HG02870 (cell line): ENCODE measurements at regions not wholly inside any gene's neighbourhood (a gene's known extent, or its start where the extent isn't known, plus 50 kb on each side); places are given as distances from the start of the nearest gene placed in this dataset.

Experiments used
- ATAC-seq: cut with Tn5 transposase; IDR thresholded peaks from one replicate; pipeline ENCODE4 v1.9.1; 2021; ENCODE audit warnings: mild to moderate bottlenecking, moderate library complexity; ENCODE audit not compliant: unreplicated experiment

DNA sequence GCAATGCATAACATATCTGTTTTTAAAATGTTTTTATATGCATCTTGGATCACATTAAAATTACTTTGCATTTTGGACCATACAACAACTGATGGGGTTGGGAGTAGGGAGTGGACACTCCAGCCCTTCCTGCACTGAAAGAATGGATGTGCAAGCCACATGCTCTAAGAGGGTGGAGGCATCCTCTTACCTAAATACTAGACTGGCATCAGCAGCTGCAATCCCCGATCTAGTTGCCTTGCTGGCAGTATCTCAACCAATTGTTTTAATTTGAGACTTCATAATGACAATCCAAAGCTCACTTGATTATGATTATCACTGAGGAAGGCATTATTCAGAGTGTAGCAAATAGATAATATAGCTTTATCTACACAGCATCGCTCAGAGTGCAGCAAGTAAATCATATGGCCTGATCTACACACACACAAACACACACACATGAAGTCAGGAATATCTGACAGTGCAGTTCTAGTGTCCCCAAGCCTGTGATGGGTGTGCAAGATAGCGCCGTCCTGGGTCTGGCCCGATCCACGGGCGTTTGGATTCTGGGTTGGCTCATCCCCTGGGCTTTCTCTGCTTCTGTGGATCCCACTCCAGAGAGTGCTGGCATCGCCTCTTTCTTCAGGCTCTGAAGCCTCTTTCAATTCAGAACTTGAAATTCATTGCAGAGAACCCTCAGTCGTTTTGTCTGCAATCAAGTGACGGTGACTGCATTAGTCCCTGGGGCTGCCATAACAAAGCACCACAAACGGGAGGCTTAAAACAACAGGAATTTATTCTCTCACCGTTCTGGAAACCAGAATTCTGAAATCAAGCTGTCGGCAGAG lies 181.3 kb downstream of the ETS2 start:
- no peak for ATAC-seq

- no peak for ATAC-seq
Measured at GRCh38 chr21:38986406-38986805, 180.7 kb downstream of the ETS2 start.

- ATAC-seq: peak; percentile 50
Measured at GRCh38 chr21:38985568-38986378, 180.0 kb downstream of the ETS2 start.

GRCh38 chr21:38984982-38985567 lies 179.3 kb downstream of the ETS2 start:
- no peak for ATAC-seq

DNA sequence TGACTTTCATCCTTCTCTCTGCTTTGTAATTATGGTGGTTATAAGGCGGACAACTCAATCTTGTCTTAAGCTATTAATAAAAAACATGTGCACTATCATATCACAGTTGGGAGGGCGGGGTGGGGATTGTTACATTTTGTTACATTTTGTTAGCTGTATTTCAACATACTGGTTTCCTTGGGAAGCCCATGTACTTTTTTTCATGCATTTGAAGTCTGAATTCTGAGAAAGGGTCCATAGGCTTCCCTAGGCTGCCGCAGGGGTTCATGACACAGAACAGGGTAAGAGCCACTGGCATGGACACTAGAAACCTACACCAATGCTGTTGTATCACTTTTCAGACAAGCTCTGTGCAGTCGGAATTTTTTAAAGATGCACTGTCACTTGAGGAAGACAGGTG lies 178.8 kb downstream of the ETS2 start:
- ATAC-seq: no peak

DNA sequence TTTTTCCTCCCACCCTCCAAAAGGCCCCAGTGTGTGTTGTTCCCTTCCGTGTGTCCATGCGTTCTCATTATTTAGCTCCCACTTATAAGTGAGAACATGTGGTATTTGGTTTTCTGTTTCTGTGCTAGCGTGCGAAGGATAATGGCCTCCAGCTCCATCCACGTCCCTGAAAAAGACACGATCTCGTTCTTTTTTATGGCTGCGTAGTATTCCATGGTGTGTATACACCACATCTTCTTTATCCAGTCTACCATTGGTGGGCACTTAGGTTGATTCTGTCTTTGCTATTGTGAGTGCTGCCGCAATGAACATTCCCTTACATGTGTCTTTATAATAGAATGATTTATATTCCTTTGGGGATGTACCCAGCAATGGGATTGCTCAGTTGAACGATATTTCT lies 177.8 kb downstream of the ETS2 start:
- no peak for ATAC-seq

- ATAC-seq: no peak
Measured at GRCh38 chr21:38982804-38983203, 177.1 kb downstream of the ETS2 start.

DNA sequence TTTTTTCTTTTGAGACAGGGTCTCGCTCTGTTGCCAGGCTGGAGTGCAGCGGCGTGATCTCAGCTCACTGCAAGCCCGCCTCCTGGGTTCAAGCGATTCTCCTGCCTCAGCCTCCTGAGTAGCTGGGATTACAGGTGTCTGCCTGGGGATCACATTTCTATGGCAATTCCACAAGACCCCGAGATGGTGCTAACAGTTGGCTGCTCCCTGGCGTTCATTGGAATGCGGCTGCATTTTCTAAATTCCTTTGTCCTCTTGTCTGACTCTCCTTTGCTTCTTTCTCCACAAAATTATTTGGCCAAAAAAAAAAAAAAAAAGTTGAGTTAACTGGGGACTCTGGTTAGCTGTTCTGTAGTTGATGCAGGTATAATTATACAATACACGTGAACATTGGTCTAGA lies 176.4 kb downstream of the ETS2 start:
- no peak for ATAC-seq

DNA sequence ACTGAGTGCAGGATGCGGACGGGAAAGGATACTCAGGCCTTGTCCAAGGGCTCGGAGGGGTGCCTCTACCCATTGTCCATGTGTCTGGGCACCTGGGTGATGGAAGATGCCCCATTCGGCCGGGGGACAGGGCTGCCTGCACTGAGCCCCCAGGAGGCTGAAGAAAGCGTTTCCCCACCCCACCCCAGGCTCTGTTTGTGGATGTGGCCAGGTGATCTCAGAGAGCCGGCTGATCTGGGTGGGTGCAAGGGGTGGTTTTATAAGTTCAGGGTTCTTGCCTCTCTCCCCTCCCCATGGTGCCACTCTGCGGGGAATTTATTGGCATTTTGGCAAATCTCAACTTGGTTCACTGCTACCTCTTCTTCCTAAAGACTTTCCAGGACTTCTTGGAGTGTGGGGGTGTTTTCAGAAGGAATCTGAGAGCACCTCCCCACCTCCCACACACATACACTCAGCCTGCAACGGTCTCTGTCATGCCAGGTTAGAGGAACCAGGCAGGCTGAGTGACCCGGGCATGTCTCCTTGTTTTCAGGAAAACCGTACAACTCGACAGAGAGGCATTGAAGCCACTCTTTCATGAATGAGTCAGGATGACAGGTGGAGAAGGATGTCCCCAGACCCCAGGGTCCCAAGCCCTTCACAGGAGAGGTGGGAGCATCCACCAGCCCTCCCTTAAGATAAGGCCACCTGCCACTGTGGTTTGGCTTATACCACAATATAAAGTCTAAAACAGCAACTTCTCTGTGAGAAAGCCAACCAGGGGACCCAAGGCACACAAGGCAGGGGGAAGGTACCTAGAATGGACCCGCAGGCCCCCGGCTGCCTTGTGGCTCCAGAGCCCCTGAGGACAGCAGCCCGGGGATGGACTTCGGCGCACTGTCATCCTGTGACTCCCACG lies 174.9 kb downstream of the ETS2 start:
- ATAC-seq: no peak

- peak; percentile 54 for ATAC-seq
Measured at GRCh38 chr21:38979271-38980121, 173.8 kb downstream of the ETS2 start.

DNA sequence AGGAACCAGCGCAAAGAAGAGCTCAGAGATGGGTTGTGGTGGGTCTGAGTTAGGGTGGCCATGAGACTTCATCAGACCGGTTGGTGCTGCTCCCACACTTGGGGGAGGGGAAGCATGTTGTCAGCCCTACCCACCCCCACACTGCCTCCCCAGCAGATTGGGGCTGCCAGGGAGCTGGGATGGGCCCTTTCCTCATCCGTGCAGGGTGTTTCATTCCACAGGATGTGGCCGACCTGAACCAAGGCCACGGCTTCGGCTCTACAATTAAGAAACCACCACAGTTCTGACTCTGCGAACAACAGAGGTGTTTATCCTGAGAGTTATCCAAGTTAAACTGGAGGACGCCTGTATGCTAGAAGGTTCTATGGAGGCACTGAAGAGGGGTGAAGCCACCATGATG lies 171.2 kb downstream of the ETS2 start:
- ATAC-seq: no peak

GRCh38 chr21:38973552-38973951 lies 167.8 kb downstream of the ETS2 start:
- no peak for ATAC-seq

- no peak for ATAC-seq
Measured at GRCh38 chr21:38972078-38972477, 166.3 kb downstream of the ETS2 start.

- no peak for ATAC-seq
Measured at GRCh38 chr21:38970765-38971164, 165.0 kb downstream of the ETS2 start.

GRCh38 chr21:38968887-38969543 lies 163.3 kb downstream of the ETS2 start:
- no peak for ATAC-seq

DNA sequence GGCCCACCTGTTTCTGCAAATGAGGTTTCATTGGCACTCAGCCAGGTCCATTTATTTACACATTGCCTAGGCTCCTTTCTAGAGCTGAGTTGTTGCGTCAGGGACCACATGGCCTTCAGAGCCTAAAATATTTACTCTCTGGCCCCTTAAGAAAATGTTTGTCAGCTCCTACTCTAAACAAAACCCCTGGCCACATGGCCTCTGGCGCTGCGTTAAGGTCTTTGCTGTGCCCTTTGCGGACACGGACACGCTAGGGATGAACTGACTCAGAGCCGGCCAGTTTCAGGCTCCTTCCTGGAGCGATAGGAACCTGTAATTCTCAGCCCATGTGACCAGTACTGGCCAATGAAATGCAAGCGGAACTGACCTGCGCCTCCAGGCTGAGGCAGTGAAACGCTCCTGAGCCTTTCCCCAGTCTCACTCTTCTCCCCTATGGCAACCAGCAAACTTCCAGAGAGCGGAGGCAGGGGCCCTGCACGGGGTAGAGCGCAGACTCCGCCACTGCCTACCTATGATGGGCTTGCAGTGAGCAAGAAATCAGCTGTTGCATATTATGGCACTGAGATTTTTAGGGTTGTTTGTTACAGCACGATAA lies 160.3 kb downstream of the ETS2 start:
- ATAC-seq: no peak

- no peak for ATAC-seq
Measured at GRCh38 chr21:38965241-38965640, 159.5 kb downstream of the ETS2 start.

GRCh38 chr21:38963006-38963405 lies 157.3 kb downstream of the ETS2 start:
- ATAC-seq: no peak

GRCh38 chr21:38960251-38960650 lies 154.5 kb downstream of the ETS2 start:
- ATAC-seq: no peak
